HG03558 (cell line): ENCODE measurements at regions not wholly inside any gene's neighbourhood (a gene's known extent, or its start where the extent isn't known, plus 50 kb on each side); places are given as distances from the start of the nearest gene placed in this dataset.

Experiments used
- ATAC-seq: cut with Tn5 transposase; IDR thresholded peaks from one replicate; pipeline ENCODE4 v1.9.1; 2021; ENCODE audit warnings: moderate number of reproducible peaks; ENCODE audit not compliant: unreplicated experiment; ENCODE audit errors: extremely low read depth

DNA sequence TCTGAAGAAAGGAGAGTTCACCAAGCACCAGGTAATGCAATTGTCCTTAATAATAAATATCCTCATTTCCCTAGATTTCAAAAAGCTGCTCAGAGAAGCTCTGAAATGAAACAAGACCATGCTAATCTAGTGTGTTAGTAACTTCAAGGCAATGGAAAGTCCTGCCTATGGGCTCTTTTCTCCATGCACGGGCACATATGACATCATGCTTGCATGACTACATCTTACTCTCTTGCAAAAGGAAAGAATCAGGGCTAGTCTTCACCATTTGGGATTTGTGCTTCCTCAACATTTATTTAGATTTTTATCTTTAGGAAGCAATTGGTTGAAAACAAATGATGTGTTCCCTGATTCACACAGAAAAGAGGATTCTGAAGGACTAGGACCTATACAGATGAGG lies 204.0 kb upstream of the POU3F3 start:
- no peak for ATAC-seq

DNA sequence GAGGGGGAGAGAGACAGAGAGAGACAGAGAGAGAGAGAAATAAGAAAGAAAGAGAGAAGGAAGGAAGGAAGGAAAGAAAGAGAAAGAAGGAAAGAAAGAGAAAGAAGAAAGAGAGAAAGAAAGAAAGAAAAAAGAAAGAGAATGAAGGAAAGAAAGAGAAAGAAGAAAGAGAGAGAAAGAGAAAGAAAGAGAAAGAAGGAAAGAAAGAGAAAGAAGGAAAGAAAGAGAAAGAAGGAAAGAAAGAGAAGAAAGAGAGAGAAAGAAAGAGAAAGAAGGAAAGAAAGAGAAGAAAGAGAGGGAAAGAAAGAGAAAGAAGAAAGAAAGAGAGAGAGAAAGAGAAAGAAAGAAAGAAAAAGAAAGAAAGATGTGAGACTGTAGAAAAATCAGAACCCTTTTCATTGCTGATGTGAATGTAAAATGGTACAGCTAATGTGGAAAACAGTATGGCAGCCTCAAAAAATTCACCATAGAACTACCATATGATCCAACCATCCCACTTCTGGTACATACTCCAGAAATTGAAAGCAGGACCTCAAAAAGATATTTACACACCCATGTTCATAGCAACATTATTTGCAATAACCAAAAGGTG lies 203.4 kb upstream of the POU3F3 start:
- ATAC-seq = no peak

DNA sequence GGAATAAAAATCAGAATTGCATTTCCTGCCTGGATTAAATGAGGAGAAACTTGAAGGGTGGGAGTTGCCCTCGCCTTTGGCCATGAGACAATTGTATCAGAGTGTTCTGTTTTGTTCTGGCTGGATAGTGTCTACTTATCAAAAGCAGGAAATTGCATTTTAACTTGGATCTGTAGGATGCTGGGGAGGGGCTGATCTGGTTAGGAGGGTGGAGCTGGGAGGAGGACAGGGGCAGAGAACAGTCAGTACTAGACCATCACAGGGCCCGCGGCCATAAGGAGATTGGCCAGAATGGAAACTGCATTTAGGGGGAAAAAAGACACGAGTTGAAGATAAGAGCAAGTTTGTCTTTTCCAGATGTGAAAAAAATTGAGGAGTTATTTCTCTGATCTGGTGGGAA lies 199.1 kb upstream of the POU3F3 start:
- no peak for ATAC-seq

DNA sequence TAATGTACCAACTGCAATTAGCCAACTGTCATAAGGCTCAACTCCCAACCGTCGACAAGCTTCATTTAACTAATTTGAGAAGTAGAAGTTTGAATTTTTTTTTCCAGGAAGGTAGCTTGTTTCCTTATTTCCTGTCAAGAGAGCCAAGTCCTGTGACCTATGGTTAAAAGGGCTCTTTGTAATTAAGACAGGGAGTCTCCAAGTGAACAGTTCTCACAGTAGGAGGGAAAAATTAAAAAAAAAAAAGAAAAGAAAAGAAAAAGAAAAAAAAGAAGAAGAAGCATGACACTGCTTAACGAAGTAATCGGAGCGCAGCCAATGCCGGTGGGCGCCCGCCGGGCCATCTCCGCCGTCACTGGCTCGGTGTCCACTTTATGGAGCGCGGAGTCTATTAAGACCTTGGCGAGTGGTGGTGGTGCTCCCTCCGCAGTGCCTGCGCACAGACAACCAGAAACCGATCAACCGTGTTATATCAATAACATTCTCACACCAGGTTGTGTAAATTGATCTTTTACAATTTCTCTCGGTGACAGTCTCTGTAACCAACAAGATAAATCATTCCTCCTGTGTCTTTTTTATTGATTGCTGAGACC lies 197.2 kb upstream of the POU3F3 start:
- ATAC-seq = no peak

DNA sequence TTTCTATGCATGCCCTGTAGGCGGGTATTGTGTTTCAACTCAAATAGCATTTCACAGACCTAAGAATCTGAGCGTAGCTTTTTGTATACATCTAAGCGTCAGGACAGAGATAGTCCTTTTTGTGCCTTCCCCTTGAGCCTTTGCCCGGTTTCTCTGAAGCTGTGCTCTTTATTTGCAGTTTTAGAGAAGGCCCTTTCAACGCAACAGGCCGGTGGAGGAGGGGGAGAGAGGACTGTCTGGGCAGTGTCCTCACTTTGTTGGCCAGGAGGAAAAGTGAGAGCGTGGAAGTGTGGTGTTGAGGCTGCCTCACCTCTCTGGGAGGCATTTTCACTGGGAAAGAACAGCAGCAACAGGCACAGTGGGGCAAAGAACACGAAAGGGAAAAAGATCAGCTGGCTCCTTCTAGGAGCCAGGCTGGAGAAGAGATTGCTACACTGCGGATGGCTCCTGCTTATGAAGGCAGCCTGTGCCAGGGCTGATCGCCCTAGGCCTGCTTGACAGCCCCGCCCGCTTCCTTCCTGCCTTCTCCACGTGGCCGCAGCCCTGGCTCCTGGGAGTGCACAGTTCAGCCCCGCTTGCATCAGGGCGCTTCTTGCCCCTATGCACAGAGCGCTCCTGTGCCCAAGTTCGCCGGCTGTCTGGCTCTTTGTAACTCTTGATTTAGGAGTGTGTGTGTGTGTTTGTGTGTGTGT lies 195.6 kb upstream of the POU3F3 start:
- ATAC-seq = no peak

DNA sequence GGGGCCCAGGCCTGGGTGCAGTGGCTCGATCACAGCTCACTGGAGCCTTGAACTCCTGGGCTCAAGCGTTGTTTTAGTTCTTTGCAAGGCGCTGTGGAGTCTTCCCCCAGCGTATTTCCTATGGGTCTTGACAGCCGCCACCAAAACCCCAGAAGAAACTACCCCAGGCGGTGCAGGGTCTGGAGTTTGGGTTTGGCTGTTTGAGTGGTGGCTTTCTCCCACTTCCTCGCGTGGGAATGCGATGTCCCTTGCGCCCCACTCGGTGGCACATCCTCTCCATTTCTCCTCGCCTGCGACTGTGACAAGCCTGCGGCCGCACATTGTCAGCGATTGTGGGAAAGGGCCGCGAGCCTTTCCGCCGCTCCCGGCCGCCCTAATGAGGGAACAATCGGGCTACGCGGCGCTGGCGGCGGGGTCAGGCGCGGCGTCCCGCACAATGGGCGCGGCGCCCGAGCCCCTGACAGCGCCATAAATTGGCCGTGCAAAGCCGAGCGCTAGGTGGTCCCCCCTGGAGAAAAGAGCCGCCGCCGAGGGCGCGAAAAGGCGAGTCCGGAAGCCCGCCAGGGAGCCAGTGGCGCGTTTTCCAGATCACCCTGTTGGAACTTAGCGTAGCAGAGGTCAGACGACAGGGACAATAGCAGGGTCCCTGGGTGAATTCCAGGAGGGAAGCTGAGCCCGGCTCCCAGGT lies 194.9 kb upstream of the POU3F3 start:
- ATAC-seq = no peak

DNA sequence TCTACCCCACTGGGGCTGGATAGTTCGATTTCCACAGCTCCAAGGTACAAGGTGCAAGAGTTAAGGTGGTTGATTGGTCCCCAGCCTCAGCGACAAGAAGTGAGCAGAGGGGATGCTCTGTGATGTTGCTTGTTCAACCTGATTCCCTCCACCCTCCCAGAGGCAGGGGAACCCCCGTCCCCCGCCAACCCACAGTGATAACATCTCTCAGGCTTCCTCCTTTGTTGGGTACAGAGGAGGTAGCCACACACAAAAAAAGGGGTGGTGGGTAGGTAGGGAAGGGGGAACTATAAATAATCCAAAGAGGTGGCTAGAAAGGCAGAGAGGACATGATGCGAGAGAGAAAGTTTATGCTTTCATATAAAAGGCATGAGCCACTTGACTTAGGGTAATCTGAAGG lies 192.9 kb upstream of the POU3F3 start:
- no peak for ATAC-seq

DNA sequence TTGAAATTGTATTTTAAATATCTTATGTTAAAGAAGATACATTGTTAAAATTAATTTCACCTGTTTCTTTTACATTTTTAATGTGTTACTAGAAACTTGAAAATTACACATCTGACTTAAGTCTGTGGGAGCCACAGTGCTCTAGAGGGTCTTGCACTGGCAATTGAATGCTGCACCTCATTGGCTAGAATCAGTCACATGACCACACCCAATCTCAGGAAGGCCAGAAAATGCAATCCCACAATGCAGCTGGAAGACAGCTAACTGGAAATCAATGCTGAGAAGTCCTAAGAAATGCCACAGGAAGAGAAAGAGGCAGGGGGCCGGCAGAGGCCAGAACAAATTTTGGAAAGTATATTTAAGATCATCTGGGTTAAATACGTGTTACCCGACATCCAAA lies 189.2 kb upstream of the POU3F3 start:
- no peak for ATAC-seq

DNA sequence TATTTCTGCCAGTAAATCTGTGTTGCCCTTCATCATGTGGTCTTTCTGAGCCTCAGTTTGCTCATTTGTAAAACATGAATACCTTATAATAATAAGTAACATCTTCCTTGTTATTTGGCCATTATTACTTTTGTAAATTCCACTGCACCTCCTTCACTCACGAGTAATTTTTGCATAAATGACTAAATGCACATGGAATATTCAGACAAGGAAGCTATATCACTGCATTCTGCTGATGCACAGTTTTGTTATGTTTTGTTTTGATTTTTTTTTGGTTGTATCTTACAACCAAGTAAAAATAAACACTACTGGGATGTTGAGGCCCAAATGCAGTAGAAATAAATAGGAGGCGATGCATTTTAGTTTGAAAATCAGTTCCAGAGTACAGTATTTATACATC lies 185.3 kb upstream of the POU3F3 start:
- no peak for ATAC-seq

DNA sequence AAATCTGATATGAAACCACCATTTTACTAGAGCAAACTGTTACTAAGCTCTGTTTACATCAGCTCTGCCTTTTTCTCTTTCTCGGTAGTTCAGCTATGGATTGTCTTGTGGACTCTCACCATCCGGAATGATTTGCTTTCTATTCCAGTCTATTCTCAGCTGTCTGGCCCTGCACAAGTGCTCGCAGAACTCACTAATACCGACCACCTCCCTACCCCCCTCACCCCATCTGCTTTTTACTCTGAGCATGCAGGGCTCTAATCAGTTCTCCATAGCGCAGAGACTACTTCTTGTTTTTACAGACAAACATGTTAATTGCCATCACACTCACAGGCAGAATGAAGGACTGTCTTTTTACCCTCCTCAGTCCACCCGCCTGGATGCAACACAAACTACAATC lies 180.7 kb upstream of the POU3F3 start:
- no peak for ATAC-seq

DNA sequence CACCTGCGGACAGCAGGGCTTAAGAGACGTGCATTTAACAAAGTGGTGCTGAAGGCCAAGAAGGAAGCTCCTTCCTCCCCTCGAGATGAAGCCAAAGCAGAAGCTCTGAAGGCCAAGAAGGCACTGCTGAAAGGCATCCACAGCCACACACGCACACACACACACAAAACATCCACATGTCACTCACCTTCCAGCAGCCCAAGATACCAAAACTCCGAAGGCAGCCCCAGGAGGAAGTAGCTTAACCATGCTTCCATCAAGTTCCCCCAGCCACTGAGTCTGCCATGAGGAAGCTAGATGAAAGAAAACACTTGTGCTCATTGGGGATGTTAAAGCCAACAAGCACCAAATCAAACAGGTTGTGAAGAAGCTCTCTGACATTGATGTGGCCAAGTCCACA lies 175.7 kb upstream of the POU3F3 start:
- ATAC-seq = no peak

DNA sequence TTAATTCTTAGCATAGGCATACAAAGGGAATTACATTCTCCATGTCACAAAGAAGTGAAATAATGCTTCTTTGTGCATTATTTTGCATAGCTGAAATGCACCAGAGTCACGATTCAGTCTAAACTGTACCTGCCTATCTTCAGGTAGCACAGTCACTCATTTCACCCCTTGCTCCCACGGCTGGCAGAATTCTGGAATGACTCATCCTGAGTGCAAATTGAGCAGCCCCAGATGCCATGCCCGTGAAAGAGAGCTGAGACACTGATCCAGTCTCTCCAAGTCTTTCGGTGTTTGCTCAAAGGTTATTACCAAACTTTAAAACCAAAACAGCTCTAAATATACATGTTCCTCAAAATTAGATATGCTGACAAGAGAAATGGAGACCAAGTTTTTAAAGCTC lies 168.3 kb upstream of the POU3F3 start:
- ATAC-seq = no peak

DNA sequence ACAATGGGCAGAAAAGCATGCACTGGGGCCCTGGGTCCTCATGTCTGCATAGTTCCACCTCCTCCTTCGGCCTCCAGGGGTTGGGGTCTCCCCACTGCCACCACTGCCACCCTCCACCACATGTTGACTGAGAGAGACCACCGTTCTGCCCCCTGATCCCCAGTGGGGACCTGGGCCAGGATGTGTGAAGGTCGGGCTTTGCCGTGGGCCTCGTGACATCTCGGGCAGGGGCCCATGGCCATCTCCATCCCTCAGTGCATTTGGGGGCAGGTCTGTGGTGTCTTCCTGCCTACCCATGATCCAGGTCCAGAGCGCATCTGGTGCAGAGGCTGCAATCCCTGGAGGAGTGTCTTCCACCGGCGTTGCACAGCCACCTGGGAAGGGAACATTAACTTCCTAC lies 166.8 kb upstream of the POU3F3 start:
- ATAC-seq = no peak

DNA sequence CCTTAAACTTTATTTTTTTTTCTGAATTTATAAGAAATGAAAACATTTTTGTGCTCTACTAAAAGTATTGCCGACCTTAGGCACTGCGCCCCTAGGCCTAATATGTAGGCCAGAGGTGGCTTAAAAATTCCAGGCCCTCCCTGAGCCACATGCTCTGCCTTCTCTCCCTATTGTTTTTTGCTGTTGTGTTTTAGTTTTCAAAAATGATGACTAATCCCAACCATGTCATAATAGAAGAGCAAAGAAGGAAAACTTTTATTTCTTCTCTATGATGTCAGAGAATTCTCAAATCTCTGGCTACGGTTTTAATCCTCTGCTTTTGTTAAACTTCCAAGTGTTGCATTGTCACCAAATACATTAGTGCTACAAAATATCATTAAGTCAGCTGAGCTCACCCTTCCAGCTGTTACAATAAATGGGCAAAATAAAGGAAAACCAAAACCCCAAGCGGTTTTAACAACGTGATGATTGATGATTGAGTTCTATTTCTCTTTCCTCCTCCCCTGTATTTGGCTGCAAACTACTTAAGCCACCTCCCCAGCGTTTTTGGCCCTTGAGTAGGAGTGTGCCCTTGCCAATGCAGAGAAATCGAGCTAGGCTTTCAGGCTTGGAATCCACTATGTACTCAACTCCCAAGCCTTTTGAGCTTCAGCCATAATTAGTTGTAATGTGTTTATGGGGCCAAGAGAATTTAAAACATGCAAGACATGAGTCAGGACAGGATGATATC lies 163.5 kb upstream of the POU3F3 start:
- no peak for ATAC-seq

DNA sequence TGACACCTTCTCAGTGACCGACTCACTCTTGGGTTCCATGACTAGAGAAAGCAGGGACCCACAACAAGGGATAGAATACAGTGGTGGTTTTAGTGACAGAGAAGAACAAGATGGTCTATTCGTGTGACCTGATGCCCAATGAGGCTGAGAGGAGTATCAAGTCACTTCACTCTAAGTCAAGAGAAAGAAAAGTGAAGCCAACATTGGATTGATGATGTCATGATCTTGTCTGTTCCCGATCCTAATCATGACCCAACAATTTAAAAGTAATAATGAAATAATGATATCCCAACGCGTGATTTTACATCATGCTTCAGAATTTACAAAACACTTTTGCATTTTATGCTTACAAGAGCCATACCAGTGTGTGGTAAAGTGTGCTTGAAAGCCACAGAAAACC lies 155.6 kb upstream of the POU3F3 start:
- no peak for ATAC-seq

DNA sequence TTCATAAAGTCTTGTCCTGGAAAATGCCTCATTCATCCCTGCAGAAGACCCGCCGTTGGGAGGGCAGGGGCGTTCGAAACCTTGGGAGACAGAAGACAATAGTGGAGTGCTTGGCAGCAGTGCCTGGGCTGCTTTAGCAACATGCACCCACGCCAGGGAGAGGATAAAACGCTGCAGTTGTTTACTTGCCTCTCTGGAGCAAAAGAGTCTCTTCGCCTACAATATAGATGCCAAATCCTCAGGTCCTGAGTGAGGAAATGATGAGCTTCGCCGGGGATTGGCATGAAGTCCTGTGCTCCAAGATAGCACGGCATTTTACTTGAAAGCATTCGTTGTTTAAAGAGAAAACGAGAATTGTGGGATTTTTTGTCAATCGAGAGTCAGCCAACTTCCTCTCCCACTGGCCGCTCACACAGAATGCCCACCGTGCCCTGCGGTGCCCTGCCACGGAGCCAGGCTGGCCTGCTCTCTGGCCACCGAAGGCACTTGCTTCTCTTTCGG lies 152.5 kb upstream of the POU3F3 start:
- ATAC-seq = no peak

DNA sequence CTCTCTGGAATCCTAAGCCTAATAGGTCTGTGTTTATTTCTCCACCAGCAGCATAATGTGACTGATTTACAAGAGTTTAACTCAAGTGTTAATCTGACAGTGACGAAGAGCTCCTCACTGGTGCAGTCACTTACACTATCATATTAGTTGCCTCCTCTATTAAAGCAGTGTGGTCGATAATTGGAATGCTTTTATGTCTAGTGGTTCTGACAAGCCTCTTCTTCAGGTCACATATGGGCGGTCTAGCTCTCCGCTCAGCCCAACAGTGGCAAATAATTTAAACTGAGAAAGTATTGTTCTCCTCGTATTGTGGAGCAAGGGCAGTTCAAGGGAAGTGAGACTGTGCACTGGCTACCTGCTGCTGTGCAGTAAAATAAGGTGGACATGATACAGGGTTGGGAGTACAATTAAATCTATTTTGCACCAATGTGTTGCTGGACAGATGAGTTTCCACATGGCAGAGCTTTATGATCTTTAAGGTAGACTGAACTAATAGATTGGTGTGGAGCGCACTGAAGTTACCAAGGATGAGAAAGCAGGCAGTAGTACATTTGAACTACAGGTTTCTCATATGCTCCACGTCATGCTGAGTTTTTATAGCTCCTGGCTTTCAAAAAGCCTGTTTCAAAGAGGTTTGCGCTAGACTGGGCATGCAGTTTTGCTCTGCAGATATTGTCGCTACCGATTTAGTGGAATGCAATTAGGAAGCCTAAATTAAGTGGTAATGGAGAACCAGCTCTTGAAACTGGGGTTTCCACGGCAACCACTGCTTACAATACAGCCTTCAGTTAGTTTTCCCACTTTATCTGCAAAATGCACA lies 151.7 kb upstream of the POU3F3 start:
- ATAC-seq = no peak

DNA sequence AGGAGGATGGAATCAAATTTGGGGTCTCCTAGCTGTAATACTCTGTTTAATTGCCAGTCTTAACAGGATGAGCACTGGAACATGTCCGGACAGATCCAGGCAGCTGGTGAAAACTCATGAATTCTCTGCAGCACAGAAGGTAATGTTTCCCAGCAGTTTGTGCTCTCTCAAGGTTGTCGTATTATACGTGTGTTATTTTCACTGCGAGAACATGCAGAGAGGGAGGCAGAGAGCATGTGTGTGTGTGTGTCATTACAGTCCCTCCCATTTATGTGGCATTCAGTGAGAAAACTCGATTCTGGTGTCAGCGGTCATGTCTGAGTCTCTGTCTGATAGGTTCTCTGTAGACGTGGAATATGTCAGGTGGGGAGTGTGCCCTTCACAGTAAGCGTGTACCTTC lies 150.2 kb upstream of the POU3F3 start:
- no peak for ATAC-seq

DNA sequence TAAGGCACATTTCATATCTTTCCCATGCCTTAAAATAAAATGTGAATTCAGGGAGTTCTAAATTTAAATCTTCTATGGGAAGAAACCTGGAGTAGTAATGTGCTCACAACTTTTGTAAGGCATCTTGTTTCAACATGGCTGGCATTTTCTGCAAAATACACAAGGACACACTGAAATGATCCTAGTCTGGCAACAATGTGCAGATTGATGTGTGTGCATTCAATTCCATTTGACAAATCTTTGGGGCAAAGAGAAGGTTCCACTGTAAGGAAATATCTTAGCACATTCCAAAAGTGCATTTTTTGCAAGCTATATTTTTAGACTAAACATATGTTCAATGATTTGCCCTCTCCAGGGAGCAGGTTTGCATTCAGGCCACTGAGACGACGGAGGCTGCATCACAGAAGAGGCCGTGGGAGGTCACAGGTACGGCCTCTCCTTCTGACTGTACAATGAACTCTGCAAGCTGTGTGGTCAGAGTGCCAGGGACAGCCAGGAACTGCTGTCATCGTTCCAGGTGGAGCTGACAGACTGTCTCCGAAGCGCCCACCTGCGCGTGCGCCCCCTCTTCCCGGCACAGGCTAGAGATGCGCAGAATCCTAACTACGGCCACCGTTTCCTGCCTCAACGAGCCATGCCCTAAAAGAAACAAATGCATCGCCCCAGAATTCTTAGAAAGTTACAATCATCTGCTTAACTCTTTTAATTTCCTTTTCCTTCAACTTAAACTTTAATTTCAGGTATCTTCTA lies 149.2 kb upstream of the POU3F3 start:
- no peak for ATAC-seq
